H9 (cell line): ENCODE measurements at regions not wholly inside any gene's neighbourhood (a gene's known extent, or its start where the extent isn't known, plus 50 kb on each side); places are given as distances from the start of the nearest gene placed in this dataset.

ENCODE experiments used
- DNase-seq: peaks from one replicate; pipeline ENCODE4 v3.0.0-alpha.2; 2017
- H2AFZ ChIP-seq: one replicate; pipeline ENCODE4 v1.6.1; 2013; ENCODE audit warnings: mild to moderate bottlenecking, low read length, control low read depth, moderate library complexity
- H2AK5ac ChIP-seq: 2 replicates; pipeline ENCODE4 v1.6.1; 2013; ENCODE audit warnings: low read length, control low read depth, mixed read lengths; ENCODE audit not compliant: insufficient read length
- H2BK120ac ChIP-seq: one replicate; pipeline ENCODE4 v1.6.1; 2013; ENCODE audit warnings: low read depth, mild to moderate bottlenecking, low read length, control low read depth, inconsistent platforms; ENCODE audit not compliant: poor library complexity, severe bottlenecking
- H2BK12ac ChIP-seq: 2 replicates; pipeline ENCODE4 v1.6.1; 2013; ENCODE audit warnings: low read length, control low read depth, mixed read lengths, low read depth; ENCODE audit not compliant: insufficient read length
- H2BK15ac ChIP-seq: 2 replicates; pipeline ENCODE4 v1.6.1; 2013; ENCODE audit warnings: low read depth, low read length, control low read depth
- H2BK20ac ChIP-seq: one replicate; pipeline ENCODE4 v1.6.1; 2013; ENCODE audit warnings: low read depth, mild to moderate bottlenecking, low read length, control low read depth, inconsistent platforms; ENCODE audit not compliant: poor library complexity, severe bottlenecking
- H2BK5ac ChIP-seq: 2 replicates; pipeline ENCODE4 v1.6.1; 2013; ENCODE audit warnings: low read length, control low read depth, mixed read lengths; ENCODE audit not compliant: insufficient read length
- H3K14ac ChIP-seq: 2 replicates; pipeline ENCODE4 v1.6.1; 2013; ENCODE audit warnings: low read length, control low read depth; ENCODE audit not compliant: insufficient read depth
- H3K18ac ChIP-seq: 2 replicates; pipeline ENCODE4 v1.6.1; 2013; ENCODE audit warnings: low read depth, mild to moderate bottlenecking, mixed read lengths, low read length, control low read depth; ENCODE audit not compliant: insufficient read length
- H3K23ac ChIP-seq: 2 replicates; pipeline ENCODE4 v1.6.1; 2013; ENCODE audit warnings: low read length, control low read depth, mixed read lengths, low read depth; ENCODE audit not compliant: insufficient read length
- H3K23me2 ChIP-seq: 2 replicates; pipeline ENCODE4 v1.6.1; 2013; ENCODE audit warnings: low read depth, mild to moderate bottlenecking, mixed read lengths, low read length, control low read depth; ENCODE audit not compliant: insufficient read length, poor library complexity, severe bottlenecking
- H3K27ac ChIP-seq: 2 replicates; pipeline ENCODE4 v1.5.1; 2013; ENCODE audit warnings: low read length, control low read depth, mixed read lengths, low read depth; ENCODE audit not compliant: insufficient read length
- H3K27me3 ChIP-seq: 2 replicates; pipeline ENCODE4 v1.6.1; 2013; ENCODE audit warnings: low read length, control low read depth, inconsistent platforms; ENCODE audit not compliant: insufficient read depth
- H3K4ac ChIP-seq: 2 replicates; pipeline ENCODE4 v1.6.1; 2013; ENCODE audit warnings: low read depth, mild to moderate bottlenecking, control low read depth, inconsistent platforms, low read length, moderate library complexity
- H3K4me1 ChIP-seq: 2 replicates; pipeline ENCODE4 v1.6.1; 2013; ENCODE audit warnings: low read length, control low read depth, inconsistent platforms; ENCODE audit not compliant: insufficient read depth
- H3K4me2 ChIP-seq: 2 replicates; pipeline ENCODE4 v1.6.1; 2013; ENCODE audit warnings: low read length, control low read depth, mixed read lengths; ENCODE audit not compliant: insufficient read length, insufficient read depth
- H3K56ac ChIP-seq: 2 replicates; pipeline ENCODE4 v1.6.1; 2013; ENCODE audit warnings: low read depth, mild to moderate bottlenecking, mixed read lengths, low read length, control low read depth; ENCODE audit not compliant: insufficient read length
- H3K79me1 ChIP-seq: 2 replicates; pipeline ENCODE4 v1.6.1; 2013; ENCODE audit warnings: low read depth, mild to moderate bottlenecking, moderate library complexity, low read length, control low read depth, inconsistent platforms; ENCODE audit not compliant: insufficient read depth, poor library complexity, severe bottlenecking
- H3K79me2 ChIP-seq: 2 replicates; pipeline ENCODE4 v1.6.1; 2013; ENCODE audit warnings: low read length, control low read depth, inconsistent platforms; ENCODE audit not compliant: insufficient read depth
- H3K9ac ChIP-seq: 2 replicates; pipeline ENCODE4 v1.6.1; 2013; ENCODE audit warnings: low read length, control low read depth, mixed read lengths; ENCODE audit not compliant: insufficient read length; ENCODE audit errors: extremely low read depth
- H3K9me3 ChIP-seq: one replicate; pipeline ENCODE4 v1.6.1; 2013; ENCODE audit warnings: low read depth, low read length, inconsistent platforms; ENCODE audit not compliant: control insufficient read depth
- H3T11ph ChIP-seq: one replicate; pipeline ENCODE4 v1.6.1; 2013; ENCODE audit warnings: mild to moderate bottlenecking, low read length, control low read depth, inconsistent platforms
- H4K20me1 ChIP-seq: one replicate; pipeline ENCODE4 v1.6.1; 2013; ENCODE audit not compliant: control insufficient read depth, insufficient read length, insufficient read depth
- H4K5ac ChIP-seq: 2 replicates; pipeline ENCODE4 v1.6.1; 2013; ENCODE audit warnings: low read depth, mild to moderate bottlenecking, mixed read lengths, low read length, control low read depth; ENCODE audit not compliant: insufficient read length
- H4K8ac ChIP-seq: replicated peaks from 2 replicates; pipeline ENCODE4 v1.6.1; 2013; ENCODE audit warnings: low read length, control low read depth, mixed read lengths, low read depth; ENCODE audit not compliant: insufficient read length
- H4K91ac ChIP-seq: 2 replicates; pipeline ENCODE4 v1.6.1; 2013; ENCODE audit warnings: low read depth, mild to moderate bottlenecking, moderate library complexity, mixed read lengths, low read length, control low read depth; ENCODE audit not compliant: insufficient read length
- H3K27ac Mint-ChIP-seq, 3 experiments: 2 replicates in 2 of 3; 3 replicates in 1 of 3; pipeline ENCODE4 v1.8.0; 2020 to 2021; ENCODE audit warnings: mixed read lengths in 3 of 3, mild to moderate bottlenecking in 1 of 3, moderate library complexity in 1 of 3
- H3K27me3 Mint-ChIP-seq: 2 replicates; pipeline ENCODE4 v1.8.0; 2021; ENCODE audit warnings: low read depth, mild to moderate bottlenecking, moderate library complexity, mixed read lengths
- H3K36me3 Mint-ChIP-seq, 3 experiments: 2 replicates in 2 of 3; 3 replicates in 1 of 3; pipeline ENCODE4 v1.8.0; 2020 to 2021; ENCODE audit warnings: low read depth in 3 of 3, mixed read lengths in 3 of 3; ENCODE audit not compliant: insufficient read depth in 1 of 3
- H3K4me1 Mint-ChIP-seq, 2 experiments: 2 replicates each; pipeline ENCODE4 v1.8.0; 2020; ENCODE audit warnings: mixed read lengths in 2 of 2
- H3K4me3 Mint-ChIP-seq, 2 experiments: 2 replicates in 1 of 2; 3 replicates in 1 of 2; pipeline ENCODE4 v1.8.0; 2020 to 2021; ENCODE audit warnings: mild to moderate bottlenecking in 2 of 2, mixed read lengths in 2 of 2, moderate library complexity in 1 of 2
- H3K9me3 Mint-ChIP-seq, 2 experiments: 2 replicates in 1 of 2; 3 replicates in 1 of 2; pipeline ENCODE4 v1.8.0; 2020; ENCODE audit warnings: mild to moderate bottlenecking in 2 of 2, mixed read lengths in 2 of 2, moderate library complexity in 1 of 2
- WGBS: extraction: QIAGEN DNeasy Blood & Tissue Kit; methylation state at CpG from one replicate; pipeline ENCODE4 v1.1.7; 2013; ENCODE audit warnings: missing lambda C conversion rate, low lambda C conversion rate, mixed read lengths; ENCODE audit not compliant: insufficient read length; ENCODE audit errors: extremely low coverage; 5-methylcytosine and 5-hydroxymethylcytosine counted together
- TF ChIP-seq, protein P1 (sequence below): fragments of 200-600 bp; sonication (generic); conservative IDR thresholded peaks from 3 replicates; pipeline ENCODE4 v1.8.0; 2021; ENCODE audit warnings: antibody characterized with exemption, mild to moderate bottlenecking

DNA sequence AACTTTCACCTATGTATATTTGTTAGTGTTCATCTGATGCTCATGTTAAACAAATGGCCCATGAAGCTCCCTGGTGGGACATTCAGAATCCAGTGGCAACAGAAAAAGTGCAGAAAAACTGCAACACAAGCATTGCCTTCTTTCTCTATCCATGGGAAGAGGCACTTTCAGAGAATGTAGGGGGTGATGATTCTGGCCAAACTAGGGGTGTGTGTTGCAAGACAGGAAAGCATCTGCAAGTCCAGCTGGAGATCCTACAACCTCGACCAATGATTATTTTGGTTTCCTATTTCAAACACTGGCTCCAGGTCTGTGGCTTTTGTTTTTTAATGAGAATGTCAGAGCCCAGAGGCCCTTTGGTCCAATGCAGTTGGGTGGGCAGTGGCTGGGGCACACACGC lies 198.7 kb downstream of the CXCL12 start:
- no peak overlapping the region for H3K23ac ChIP-seq
- no peak overlapping the region for H3K9ac ChIP-seq
- H4K20me1 ChIP-seq = no peaks in the 10 kb centered on the region
- no peak overlapping the region for H3K4me2 ChIP-seq
- peaks cover 3 to 7% of the 10 kb centered on the region in 2 experiments; a peak in 3 of 5 replicates for H3K9me3 Mint-ChIP-seq
- DNase-seq = no peak
- no peak overlapping the region for H2AFZ ChIP-seq
- no peak overlapping the region for H3K14ac ChIP-seq
- H3K4me3 Mint-ChIP-seq = no peak overlapping the region
- no peak overlapping the region for H4K8ac ChIP-seq
- no peaks in the 10 kb centered on the region for H3K27me3 Mint-ChIP-seq
- TF ChIP-seq, protein P1, sequence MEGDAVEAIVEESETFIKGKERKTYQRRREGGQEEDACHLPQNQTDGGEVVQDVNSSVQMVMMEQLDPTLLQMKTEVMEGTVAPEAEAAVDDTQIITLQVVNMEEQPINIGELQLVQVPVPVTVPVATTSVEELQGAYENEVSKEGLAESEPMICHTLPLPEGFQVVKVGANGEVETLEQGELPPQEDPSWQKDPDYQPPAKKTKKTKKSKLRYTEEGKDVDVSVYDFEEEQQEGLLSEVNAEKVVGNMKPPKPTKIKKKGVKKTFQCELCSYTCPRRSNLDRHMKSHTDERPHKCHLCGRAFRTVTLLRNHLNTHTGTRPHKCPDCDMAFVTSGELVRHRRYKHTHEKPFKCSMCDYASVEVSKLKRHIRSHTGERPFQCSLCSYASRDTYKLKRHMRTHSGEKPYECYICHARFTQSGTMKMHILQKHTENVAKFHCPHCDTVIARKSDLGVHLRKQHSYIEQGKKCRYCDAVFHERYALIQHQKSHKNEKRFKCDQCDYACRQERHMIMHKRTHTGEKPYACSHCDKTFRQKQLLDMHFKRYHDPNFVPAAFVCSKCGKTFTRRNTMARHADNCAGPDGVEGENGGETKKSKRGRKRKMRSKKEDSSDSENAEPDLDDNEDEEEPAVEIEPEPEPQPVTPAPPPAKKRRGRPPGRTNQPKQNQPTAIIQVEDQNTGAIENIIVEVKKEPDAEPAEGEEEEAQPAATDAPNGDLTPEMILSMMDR = no peak
- no peak overlapping the region for H2BK20ac ChIP-seq
- no CpG with 5 or more reads among the region's 2 CpGs for WGBS
- no peak overlapping the region for H3K27ac ChIP-seq
- H3K18ac ChIP-seq = no peak overlapping the region
- H3K56ac ChIP-seq = no peak overlapping the region
- H4K91ac ChIP-seq = no peak overlapping the region
- H3T11ph ChIP-seq = no peak overlapping the region
- no peak overlapping the region for H2BK12ac ChIP-seq
- H3K79me1 ChIP-seq = no peaks in the 10 kb centered on the region
- peaks cover 5 to 6% of the 10 kb centered on the region in 2 experiments; a peak in 3 of 4 replicates for H3K4me1 Mint-ChIP-seq
- no peak overlapping the region for H4K5ac ChIP-seq
- no peaks in the 10 kb centered on the region for H3K4me1 ChIP-seq
- no peak overlapping the region for H2BK5ac ChIP-seq
- no peaks in the 10 kb centered on the region for H3K27me3 ChIP-seq
- H2BK15ac ChIP-seq = no peak overlapping the region
- peaks cover 0 to 2% (median 0%) of the 10 kb centered on the region in 3 experiments; a peak in 1 of 7 replicates for H3K36me3 Mint-ChIP-seq
- no peaks in the 10 kb centered on the region for H3K79me2 ChIP-seq
- no peak overlapping the region for H3K27ac Mint-ChIP-seq
- H3K9me3 ChIP-seq = no peaks in the 10 kb centered on the region
- no peak overlapping the region for H3K4ac ChIP-seq
- no peaks in the 10 kb centered on the region for H3K23me2 ChIP-seq
- H2BK120ac ChIP-seq = no peak overlapping the region
- no peak overlapping the region for H2AK5ac ChIP-seq
